GF-D8 (cell line): ENCODE measurements at regions not wholly inside any gene's neighbourhood (a gene's known extent, or its start where the extent isn't known, plus 50 kb on each side); places are given as distances from the start of the nearest gene placed in this dataset.

ENCODE experiments used
- DNase-seq: peaks from one replicate; lab custom pipeline; 2025; lab: John Stamatoyannopoulos, UW

DNA sequence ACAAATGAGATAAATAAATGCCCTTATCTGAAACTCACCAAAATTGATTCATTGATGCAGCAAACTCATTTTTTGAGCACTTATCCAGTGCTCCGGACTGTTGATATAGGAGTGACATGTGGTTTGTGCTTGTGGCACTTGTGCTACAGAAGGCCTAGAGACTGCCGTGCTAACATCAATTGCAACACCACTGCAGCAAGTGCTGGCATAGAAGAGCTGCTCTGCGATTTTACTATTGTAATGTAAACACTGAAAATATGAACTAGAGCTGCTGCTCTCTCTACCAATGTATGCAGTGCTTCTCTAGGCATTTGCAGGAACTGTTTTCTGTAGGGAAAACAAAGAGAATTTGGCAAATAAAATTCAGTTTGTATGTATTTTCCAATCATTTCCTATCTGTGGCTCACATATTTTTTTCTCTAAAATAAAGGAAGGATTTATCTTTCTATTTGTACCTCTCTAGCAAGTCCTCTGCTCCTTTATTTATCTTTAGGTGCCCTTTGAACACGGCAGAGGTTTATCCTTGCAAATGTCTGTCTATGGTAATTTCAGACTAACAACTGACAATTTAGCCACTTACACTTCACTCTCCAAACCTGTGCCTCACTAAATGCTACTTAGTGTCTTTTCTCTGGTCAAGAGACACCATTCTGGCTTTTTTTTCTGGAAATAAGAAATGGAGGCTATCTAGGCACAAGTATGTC lies 409.5 kb upstream of the ADGRL2 start:
- DNase-seq: no peak

DNA sequence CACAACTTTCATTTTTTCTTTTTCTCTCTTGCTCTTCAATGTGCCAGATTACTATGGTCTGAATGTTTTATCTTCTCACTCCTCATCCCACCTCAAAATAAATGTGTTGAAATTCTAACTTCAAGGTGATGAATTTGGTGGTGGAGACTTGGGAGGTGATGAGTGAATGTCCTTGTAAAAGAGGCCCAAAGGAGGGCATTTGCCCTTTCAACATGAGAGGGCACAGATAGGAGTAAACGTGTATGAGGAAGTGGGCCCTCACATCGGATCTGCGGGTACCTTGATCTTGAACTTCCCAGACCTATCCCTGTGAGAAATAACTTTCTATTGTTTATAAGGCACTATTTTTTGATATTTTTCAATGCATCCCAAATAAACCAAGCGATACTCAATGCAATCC lies 412.3 kb upstream of the ADGRL2 start:
- no peak for DNase-seq

DNA sequence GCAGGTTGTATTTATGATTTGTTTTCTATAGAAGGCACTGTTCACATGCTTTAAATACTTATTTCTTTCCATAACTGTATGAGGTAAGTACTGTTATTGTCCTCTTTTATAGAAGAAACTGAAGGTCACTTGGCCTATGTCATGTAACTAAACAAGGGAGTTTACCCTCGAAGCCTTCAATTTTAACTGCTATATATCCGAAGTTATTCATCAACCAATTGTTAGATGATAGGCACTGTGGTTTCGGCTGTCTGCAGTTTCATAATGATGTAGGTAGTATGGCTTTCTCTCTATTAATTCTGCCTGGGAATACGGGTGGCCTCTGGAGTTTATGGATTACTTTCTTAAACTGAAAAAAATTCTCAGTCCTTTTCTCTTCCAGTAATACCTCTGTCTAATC lies 413.3 kb upstream of the ADGRL2 start:
- DNase-seq: no peak

DNA sequence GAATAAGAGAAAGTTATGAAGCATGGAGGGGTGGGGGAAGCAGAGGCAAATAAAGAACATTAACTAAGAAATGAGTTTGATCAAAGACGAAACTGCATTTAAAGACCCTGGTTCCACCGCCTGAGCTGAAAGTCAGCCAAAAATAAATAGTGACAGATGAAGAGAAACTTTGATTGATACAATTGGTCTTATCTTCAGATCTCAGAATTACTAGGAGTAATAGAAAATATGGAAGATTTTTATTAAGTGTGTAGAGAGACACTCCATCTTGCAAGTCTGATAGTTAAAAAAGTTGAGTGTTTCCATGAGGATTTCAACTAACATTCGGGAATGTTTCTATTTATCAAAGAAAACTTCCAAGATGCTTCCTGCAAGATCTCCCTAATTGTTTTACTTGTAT lies 418.2 kb upstream of the ADGRL2 start:
- no peak for DNase-seq

DNA sequence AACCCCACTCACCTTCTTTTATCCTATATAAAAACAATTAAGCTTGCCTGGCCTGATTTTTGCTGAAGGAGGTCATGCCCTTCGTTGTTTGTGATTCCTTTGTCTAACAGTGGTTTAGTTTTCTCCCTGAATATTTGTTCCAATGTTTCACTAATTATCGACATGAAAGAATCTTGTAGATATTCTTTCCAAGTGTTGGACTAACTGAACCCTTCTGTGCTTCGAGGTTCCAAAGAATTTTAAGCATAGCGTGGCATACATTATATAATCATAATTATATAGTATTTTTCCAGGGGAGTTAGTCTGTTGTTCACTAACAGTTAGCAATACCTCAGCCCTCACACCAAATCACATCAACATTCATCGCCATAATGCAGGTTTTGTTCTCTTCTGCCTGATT lies 418.9 kb upstream of the ADGRL2 start:
- DNase-seq: no peak

DNA sequence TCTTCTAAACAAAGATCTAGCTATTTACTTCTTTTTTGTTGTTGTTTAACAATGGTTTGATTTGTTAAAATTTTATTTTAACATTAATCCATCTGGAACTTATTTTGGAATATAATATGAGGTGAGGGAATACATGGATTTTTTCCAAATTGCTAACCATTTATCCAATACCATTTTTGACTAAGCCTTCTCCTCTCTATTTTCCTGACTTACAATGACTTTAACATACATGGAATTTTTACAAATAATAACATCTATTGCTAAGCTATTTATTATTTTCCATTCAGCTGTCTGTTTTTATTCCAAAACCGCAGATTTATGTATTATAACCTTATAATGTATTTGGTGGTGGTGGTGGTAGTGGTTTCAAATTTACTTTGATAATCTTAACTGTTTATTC lies 420.3 kb upstream of the ADGRL2 start:
- DNase-seq: no peak

DNA sequence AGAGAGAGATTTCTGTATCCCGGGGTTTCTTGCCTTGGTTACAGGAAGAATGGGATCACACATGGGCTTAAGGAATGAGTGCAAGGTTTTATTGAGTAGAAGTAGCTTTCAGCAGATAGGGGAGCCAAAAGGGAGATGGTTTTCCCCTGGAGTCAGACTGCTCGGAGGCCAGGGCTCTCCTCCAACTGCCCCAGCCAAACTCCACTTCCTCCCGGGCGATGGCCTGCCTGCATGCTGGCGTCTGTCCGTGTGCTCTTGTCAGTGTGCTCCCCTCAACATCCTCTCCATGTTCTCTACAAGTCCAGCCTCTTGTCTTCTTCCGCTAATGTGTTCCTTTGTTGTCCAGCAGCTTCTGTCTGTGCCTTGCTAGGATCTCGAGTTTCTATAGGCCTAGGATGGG lies 421.3 kb upstream of the ADGRL2 start:
- DNase-seq: no peak

DNA sequence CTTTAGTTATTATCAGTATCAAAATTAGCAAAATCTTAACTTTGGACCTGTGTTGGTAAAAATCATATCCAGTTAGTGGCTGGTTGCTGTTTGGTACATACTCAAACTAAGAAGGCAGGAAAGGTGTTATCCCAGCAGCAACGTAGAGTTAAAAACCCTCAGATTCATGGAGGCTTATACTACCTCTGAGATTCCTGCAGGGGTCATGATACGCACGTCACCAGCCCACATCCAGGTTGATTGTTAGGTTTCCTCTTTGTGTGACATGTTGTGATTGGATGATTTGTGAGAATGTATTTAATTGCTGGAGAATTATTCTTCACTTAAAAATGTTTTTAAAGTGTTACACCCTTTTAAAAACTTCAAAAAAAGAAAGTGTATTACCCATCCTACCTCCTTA lies 423.3 kb upstream of the ADGRL2 start:
- no peak for DNase-seq

DNA sequence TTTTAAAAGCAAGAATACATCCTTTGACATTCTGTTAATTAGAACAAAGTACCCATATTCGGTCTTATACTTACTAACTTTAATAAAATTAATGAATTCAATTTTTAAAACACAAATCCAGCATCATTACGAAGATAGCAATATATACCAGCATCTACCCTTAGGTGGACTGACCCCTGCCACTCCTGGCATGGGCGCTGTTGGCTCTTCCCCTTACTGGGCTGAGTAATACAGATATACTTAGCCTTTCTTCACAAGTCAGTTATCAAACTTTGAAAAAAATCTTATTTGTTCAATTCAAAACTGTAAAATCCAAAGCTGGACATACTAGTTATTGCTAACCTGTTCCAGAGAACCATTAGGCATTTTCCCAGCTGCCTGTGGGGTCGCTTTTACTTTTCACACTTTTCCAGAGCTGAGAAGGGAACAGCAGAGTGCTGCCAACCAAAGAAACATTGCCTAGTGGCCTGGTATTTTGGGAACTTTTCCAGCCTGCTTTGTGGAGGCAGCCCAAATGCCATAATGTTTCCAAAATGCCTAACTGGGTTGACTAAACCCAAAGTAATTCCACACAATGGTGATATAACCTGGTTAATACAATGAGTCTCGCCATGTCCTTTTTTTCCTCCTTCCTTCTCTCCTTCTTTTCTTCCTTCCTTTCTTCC lies 424.7 kb upstream of the ADGRL2 start:
- no peak for DNase-seq

DNA sequence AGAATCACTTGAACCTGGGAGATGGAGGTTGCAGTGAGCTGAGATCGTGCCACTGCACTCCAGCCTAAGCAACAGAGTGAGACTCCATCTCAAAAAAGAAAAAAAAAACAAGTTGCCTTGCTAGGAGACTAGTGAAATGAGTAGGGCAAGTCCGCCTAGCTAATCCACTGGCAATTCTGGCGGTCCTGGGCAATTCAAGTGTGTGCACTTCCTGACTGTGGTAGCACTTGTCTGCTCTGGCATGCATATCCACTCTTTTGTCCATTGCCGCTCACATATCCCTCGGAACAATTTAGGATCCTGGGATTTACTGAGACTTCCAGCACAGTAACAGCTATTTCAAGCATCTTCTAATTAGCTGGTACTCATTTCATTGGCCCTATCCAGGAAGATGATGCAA lies 426.3 kb upstream of the ADGRL2 start:
- DNase-seq: no peak

DNA sequence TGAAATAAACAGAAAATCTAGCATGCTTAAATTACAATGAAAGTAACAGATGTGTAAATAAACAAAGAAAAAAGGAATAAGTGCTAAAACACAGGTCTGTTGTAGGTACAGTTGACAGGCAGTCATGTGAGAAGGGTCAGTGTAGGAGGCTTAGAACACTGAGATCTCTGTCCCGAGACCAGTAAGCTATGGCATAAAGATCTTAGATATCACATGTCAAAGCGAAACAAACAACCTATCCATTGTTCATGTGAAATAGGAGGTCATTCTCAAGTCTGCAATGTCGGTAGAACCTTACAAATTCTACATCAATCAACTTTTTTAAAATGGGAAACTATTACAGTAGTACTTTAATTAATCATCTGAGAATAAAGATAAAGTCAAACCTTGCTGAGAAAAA lies 428.9 kb upstream of the ADGRL2 start:
- DNase-seq: no peak

DNA sequence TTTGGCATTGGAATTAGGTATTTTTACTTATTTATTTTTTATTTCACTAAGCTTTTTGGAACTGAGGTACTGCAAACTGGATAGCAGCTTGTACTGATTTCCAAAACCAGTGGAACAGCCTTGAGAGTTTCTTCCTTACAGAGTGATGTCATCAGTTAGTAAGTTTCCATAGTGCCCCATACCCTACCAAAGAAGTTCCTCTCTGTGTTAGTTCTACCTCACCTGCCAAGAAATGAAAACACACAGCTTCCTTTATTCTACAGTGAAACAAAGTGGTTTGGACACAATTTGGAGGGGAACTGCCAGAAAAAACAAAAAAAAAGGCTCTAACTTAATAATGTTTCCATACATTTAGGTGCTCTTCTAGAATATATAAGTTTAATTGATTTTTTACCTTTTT lies 430.9 kb upstream of the ADGRL2 start:
- DNase-seq: no peak

DNA sequence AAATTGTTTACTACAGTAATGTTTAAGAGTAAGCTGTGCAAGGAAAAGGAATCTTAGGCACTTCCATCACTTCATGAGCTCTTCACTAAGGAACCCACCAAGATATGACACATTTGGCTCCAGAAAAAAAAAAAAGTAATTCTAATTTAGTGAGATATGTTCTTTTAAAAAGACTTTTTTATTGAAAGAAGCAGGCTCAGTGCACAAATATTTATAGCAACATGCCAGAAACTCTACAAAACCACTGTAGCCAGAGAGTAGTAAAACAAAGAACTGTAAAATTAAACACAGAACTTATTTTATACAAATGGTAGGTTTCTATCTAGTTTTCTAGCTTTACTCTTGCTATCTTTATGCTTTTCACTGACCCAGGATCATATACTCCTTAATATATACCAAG lies 434.6 kb upstream of the ADGRL2 start:
- DNase-seq: no peak

DNA sequence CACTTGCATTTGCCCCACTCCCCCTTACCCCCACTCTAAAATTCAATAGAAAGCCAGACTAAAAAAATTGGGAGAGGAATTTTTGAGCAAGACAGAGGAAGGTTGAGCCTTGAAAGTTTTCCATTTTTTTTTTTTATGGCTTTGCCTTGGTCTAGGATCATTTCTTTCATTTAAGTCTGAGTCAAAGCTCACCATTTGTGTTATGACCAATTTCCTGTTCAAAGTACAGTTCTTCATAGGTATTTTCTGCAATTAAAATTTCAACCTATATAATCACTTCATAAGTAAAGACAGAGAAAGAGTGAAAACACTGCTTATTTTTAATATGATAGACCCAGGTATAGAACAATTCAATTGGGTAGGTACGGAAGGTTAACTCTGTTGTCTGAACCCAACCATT lies 436.6 kb upstream of the ADGRL2 start:
- DNase-seq: no peak

DNA sequence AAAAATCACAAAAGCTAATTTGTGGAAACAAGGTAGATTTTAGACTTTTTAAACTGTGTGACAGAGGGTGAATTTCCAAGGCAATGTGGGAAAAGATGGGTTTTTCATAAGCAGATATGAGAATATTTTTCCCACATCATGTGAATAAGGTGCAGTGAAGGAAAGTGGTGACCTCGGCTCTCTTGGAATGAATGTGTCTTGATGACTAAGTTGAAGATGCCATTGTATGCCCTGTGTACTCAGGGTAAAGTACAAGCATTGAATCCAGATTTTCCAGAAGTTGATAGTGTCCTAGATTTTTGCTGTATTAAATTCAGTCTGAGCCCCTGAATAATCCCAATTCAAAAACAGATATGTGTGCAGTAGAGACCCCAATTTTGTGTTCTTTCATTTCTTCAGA lies 442.6 kb upstream of the ADGRL2 start:
- DNase-seq: no peak

DNA sequence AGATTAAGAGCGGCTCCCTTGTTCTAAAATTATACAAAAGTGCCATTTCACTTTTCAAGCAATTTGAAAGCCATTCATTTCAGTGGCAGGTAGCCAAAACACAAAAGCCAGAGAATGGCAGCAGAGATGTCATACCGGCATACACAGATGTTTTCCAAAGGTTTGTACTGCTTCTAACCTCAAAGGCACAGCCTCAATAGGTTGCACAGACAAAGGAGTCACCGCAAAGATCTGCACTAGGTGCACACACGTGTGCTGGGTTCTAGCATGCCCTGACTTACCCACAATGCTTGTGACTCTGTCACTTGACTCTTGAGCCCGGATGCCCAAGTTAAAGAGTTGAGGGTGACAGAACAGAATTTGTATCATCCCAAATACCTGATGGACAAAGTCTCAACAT lies 448.9 kb upstream of the ADGRL2 start:
- DNase-seq: no peak

DNA sequence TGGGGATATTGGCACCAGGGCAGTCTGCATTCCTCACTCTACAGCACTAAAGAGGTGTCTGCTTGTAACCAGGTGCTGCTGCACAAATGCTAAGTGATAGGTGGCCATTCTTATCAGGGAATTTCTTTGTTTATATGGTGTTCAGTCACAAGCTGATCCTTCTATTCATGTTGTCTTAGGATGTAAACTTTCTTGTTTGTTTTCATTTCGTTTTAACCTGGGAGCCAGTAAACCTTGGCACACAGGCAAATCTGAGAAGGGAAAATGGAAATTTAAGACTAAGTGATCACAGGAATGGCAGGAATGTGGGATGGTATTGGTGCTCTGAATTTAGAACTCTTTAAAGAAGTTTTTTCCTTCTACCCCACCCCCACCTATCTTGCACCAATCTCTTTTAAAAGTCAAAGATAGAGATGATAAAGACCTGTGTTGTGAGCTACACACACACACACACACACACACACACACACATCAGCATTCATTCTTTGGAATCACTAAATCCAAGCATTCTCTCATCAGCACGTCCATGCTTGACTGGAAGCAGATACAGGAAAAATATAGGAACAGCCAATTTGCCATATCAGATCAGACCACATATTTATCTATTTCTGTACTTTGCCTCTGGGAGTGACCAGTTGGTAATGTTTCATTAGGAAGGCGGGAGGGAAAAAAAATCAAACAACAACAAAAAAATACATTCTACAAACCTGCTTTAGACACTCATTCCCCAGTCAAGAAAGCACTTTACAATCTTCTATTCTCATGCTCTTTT lies 451.4 kb upstream of the ADGRL2 start:
- no peak for DNase-seq

DNA sequence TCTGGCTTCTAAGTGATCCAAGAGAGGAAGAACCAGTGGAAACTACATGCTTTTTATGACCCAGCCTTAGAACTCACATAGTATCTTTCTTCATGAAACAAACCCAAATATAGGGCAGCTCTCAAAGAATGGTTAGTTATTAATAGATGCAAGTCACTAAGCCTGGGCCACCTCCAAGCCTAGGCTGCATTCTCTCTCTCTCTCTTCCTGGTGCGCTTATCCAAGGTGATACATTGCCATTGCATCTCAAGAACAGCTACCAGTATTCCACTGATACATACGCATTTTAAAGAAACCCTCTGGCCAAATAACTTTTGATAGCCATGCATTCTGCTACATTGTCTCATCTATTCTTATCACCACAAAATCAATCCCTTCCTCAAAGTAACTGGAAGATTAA lies 455.6 kb upstream of the ADGRL2 start:
- no peak for DNase-seq

DNA sequence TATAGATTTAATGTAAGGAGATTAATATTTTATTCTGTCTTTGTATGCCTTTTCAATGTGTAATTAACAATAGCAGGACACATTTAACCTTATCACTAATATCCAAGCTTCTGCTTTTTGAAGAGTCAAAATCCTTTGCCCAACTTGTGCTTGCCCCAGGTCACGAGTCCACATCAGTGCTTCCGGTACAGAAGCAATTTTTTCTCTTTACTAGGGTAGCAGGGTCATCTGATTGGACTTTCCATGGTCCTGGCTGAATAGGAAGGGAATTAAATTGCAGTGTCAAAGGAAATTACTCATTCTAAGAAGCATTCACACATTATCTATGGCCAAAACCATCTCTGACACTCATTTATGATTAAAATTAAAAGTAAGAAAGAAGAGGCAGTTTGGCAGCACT lies 460.5 kb upstream of the ADGRL2 start:
- no peak for DNase-seq

DNA sequence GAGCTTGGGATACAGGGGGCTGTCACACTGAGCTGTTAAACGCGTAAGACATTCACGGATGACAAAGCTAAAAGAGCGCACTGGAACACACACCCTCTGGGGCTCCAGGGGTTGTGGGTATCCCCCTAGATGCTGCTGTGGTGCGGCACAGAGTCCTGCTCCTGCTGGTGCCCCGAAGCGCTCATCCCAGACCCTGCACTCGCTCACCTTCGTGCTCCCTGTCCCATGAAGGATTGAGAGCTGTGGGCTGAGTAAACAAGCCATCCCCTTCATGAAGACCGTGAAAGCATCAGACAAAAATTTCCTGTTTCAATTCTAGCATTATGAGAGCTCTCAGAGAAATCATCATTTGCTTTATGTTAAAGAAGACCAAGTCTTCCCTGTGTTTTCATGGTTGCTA lies 463.5 kb upstream of the ADGRL2 start:
- no peak for DNase-seq

DNA sequence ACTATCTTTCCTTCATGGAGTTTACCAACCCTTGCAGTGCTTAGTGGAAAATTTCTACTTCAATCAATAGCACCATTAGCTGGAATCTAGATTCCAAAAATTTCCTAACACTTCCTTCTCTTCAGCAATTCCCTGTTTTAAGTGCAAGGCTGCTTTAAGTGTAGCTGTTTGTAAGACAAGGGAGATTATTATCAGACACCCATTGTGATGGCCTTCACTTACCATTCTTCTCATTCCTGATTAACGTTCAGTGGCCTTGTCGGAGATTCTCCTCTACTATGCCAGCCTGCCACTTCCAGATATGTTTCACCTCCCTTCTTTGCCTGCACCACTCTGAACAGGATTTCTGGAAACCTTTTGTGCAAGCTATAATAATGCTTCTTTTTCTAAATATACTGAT lies 464.9 kb upstream of the ADGRL2 start:
- no peak for DNase-seq

DNA sequence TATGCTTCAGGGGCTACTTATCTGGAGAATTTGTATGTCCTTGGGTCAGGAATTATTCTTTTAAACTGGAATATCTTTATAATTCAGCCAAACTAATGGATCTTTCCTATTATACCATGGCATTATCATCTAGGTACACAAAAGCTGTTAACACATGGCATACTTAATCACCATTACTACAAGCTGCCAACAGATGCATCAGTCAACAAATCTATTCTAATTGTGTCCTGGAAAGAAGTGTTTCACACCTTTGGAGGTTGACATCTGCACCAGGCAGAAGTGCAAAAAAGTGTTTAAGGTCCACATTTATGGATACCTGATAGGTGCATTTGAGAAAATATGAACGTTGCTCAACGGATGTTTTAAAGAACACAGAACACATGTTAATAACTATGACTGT lies 470.2 kb upstream of the ADGRL2 start:
- DNase-seq: no peak

DNA sequence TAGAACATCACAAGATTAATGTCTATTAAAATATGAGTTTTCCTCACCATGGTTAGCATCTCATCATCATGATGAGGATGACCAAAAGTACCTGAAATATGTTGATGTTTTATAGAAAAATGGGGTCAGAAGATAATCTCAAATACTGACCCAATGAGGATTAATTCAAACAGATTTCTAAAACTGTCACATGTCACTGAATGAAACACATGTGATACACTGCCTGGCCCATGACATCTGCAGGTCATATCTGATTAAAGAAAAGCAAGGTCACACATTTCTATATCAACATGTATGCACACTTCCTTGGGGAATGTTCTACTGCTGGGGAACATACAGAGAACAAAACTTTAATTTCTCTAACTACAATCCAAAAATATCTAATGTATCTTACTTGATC lies 470.6 kb upstream of the ADGRL2 start:
- DNase-seq: no peak

DNA sequence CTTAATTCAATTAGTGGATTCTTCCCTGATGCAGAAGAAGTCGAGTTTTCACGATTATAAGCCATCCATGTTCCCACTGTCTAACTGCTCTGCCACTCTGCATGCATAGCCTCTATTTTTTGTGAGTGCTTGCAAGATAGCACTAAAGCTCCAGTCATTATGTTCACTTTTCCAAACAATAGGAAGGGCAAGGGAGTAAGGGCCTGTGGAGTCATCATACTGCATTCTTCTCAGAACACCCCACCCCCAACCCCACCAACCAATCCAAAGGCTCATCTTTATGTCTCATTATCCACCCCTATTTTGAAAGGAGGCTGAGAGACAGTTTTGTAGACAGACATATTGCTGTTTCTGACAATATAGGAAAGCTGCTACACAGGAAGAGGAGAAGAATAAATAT lies 471.7 kb upstream of the ADGRL2 start:
- DNase-seq: no peak
